ENCODE measurements at regions not wholly inside any gene's neighbourhood (a gene's known extent, or its start where the extent isn't known, plus 50 kb on each side); places are given as distances from the start of the nearest gene placed in this dataset.
"Not testable (repeated sequence)": the region's sequence is repeated elsewhere in the genome, so short reads cannot be mapped to it uniquely, and the experiment has no call there.

DNA sequence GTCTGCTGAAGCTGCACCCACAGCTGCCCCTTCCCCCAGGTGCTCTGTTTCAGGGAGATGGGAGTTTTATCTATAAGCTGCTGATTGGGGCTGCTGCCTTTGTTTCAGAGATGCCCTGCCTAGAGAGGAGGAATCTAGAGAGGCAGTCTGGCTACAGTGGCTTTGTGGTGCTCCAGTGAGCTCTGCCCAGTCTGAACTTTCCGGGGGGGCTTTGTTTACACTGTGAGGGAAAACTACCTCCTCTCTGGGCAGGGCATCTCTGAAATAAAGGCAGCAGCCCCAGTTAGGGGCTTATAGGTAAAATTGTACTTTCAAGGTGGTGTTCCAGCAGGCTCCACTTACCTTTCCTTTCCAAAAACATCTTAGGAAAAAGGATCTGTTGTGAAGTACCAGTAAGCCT is 242.2 kb downstream of the SPRY1 start:
- no peak for DNase-seq (ENCODE audit: low spot score)

DNA sequence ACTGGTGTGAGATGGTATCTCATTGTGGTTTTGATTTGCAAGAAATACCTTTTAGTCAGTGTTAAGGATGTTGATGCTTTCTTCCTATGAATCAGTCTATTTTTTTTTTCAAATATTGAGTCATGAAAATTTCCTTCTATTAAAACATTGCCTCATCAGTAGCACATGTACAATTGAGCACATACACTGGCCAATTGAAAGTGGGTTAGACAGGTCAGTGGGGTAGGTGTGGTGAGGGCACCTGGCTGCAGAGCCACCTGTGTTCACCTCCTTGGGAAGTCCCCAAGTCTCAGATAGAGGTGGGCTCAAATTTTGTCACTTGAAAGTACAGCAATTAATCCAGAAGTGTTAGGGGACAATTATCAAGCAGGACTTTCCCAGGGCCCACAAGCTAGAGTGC is 243.7 kb downstream of the SPRY1 start:
- no peak for DNase-seq (ENCODE audit: low spot score)

DNA sequence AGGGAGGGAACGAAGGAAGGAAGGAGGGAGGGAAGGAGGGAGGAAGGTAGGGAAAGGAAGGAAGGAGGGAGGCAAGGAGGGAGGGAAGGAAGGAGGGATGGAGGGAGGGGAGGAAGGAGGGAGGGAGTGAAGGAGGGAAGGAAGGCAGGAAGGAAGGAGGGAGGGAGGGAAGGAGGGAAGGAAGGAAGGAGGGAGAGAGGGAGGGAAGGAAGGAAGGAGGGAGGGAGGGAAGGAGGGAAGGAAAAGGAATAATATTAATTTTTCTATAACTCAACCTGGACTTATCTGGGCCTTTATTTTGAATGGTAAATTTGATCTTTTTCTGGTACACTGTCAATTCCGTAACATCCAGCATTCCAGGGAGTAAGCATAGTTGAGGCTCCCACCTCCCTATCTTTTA is 244.2 kb downstream of the SPRY1 start:
- DNase-seq (ENCODE audit: low spot score): no peak

DNA sequence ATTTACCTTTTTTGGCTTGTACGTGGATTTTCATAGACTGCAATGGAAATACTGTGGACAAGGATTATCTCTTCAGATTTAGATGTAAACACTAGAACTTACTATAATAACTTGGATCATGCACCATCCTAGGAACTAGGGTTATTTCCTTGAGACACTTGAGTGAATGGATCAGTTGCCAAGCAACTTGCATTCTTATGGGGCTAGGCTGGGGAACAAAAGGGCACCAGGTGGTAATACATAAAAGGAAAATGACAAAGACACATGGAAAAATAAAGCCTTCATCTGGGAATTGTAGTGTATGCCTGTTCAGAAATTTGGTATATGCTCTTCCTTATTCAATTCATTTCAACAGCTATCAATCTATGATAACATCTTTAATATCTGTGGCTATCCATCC is 247.1 kb downstream of the SPRY1 start:
- no peak for DNase-seq (ENCODE audit: low spot score)

DNA sequence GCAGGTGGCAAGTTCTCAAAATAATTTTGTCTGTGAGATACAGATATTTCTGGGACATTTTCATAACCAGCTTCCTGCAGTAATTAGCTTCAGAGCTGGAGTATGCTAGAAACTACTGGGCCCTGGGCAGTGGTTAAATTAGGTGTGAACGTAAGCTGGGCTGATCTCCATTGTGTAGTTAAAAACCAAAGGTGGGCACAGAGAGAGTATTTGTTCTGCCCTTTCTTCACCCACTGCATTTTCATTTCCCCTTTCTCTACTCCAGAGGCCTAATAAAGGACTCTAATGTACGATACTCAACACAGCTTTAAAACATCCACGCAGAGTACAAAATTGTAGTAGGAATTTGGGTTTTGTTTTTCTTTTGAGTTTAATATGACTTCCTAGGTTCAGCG is 252.7 kb downstream of the SPRY1 start:
- DNase-seq (ENCODE audit: low spot score): no peak

DNA sequence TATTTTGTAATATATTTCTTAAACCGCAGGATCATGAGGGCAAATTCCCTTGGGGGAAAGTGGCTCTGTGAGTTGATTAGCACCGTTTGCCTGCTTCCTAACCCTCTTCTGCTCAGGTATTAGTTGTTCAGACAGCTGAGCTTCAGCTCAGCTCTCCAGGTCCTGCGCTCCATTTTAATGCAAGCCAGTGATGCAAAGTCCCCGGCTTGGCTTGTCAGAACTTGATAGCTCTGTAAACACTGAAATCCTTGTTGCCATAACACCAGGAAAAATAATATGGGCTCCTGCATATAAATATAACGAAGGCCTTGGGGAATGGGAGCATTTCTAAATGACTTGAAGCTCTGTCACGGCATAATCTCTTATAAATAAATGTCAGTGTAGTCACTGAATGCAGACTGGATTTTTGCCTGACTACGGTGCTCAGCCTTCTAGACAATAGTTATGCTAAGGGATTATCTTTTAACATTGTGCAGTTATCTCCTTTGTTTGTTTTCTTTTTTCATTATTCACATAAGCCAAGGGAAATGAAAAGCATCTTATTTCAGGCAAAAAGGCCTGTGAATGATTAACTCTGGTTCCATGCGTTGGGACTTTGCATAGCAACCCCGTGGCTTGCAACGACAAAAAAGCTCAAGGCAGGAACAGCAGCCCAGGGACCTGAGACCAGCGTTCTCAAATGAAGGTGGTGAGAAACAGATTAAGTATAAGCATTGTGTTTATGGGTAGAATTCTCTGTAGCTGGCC is 253.2 kb downstream of the SPRY1 start:
- no peak for DNase-seq (ENCODE audit: low spot score)

DNA sequence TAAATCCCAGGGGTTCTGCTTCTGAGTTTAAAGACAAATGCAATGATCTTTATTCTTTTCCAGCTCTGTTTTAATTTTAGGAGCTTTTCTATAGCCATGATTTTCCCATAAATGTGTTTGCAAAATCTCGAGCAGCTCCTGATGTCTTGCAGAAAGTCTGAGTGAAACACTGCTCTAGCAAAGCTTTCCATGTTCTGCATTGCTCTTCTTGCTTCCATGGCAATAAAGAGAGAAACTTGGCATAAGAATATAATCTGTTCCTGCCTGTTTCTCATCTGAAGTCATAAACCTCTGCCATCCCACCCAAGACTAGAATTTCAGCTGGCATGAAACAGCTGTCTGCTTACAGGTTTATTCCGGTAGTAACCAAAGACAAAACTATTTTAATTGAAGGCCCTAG is 254.5 kb downstream of the SPRY1 start:
- no peak for DNase-seq (ENCODE audit: low spot score)

DNA sequence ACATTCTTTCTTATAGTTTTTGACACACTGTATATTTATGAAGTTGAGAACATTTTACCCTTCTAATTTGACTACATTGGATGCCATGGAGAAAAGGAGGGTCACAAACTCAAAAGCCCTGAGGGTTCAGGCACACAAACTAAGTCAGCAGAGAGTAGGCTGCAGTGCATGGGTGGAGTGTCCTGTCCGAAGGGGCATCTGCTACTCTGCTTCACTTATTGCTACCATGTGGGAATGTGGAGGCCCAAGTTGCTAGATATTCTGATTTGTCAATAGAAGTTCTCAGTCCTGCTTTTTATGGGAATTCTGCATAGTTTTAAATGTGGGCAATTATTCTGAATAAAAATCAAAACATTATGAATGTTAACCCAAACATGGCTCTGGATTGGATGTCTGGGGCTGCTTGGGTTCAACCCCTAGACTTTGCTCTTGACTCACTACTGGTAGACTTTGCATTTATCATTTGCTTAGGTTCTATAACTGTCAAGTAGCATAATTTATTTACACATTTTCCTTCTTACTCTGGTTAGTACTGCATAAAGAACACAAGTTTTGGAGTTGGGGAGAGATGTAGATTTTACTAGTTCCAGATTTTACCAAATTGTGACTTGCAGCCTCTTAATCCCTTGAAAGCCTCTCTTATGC is 255.1 kb downstream of the SPRY1 start:
- DNase-seq (ENCODE audit: low spot score): no peak

DNA sequence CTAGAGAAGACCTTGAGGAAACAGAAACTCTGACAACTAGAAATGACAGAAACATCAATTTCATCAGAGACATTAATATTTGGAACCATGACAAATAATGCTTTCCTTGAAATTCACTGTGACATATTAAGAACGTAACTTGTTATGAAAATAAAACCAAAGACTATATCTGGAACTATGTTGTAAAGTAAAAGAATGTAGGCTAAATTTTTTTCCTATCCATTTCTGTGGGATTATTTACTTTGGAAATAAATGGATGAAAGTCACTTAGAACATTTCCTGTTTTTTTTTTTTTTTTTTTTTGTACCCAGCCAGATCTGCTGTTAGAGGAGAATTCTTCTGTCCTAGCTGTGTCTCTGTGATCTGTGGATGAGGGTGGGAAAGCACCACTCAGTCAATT is 255.9 kb downstream of the SPRY1 start:
- DNase-seq (ENCODE audit: low spot score): no peak

DNA sequence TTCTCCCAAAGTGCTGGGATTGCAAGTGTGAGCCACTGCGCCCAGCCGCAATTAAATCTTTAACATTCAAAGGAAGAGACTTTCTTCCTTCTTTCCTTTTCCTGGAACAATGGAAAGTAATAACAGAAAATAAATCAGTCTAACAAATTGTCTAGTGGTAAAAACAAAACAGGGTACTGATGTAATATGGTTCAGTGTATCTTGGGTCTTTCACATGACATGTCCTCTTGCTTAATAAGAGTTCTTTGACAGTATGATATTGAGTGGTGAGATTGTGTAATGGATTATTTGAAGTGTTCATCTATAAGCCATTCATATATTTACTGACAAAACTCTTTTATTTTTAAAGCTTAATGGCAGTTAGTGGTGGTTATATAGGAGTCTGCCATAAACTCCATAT is 256.6 kb downstream of the SPRY1 start:
- DNase-seq (ENCODE audit: low spot score): no peak

DNA sequence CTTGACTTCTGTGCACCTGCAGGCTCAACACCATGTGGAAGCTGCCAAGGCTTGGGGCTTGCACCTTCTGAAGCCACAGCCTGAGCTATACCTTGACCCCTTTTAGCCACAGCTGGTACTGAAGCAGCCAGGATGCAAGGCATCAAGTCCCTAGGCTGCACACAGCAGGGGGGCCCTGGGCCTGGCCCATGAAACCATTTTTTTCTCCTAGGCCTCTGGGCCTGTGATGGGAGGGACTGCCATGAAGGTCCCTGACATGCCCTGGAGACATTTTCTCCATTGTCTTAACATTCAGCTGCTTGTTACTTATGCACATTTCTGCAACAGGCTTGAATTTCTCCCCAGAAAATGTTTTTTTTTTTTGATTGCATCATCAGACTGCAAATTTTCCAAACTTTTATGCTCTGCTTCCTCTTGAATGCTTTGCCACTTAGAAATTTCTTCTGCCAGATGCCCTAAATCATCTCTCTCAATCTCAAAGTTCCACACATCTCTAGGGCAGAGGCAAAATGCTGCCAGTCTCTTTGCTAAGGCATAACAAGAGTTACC is 260.2 kb downstream of the SPRY1 start:
- not testable (repeated sequence) for DNase-seq (ENCODE audit: low spot score)

DNA sequence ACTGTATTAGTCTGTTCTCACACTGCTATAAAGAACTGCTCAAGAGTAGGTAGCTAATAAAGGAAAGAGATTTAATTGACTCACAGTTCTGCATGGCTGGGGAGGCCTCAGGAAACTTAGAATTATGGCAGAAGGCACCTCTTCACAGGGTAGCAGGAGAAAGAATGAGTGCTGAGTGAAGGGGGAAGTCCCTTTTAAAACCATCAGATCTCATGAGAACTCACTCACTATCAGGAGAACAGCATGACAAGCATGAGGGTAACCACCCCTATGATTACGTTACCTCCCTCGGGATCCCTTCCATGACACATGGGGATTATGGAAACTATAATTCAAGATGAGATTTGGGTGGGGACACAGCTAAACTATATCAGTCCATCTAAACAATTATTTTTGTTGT is 261.0 kb downstream of the SPRY1 start:
- DNase-seq (ENCODE audit: low spot score): not testable (repeated sequence)

DNA sequence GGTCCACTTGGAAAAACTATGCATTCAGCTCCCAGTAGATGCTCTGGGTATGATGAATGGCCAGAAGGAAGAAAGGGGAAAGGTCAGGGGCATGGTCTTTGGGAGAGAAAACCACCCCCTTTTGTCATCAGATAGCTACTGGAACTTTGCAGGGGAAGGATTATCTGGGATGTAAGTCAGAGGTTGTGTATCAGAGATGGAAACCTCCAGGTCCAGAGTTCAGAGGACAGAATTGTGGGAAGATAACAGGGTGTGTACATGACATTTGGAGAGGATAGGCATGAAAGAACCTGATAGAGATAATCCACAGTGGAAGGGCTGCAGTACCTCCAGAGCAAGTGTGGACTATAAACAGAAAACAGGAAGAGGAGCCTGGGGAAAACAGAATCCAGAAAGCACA is 262.7 kb downstream of the SPRY1 start:
- DNase-seq (ENCODE audit: low spot score): no peak

DNA sequence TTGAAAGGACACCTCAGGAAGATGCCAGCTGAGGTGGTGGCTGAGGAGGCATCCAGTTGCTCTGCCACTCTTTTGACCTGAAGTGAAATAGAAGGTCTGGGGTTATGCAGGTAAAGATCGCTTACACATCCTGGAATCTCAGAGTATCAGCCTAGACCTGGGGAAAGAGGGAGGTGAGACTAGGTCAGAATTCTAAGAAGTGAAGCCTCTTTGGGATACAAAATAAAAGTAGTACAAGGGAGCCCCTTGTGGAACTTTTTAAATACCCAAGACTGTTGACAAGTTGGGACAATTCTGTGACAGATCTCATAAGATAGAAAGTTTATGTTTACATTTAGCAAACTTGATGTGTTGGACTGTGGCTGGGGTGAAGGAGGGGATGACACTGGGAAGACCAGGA is 263.1 kb downstream of the SPRY1 start:
- DNase-seq (ENCODE audit: low spot score): peak; percentile 1

DNA sequence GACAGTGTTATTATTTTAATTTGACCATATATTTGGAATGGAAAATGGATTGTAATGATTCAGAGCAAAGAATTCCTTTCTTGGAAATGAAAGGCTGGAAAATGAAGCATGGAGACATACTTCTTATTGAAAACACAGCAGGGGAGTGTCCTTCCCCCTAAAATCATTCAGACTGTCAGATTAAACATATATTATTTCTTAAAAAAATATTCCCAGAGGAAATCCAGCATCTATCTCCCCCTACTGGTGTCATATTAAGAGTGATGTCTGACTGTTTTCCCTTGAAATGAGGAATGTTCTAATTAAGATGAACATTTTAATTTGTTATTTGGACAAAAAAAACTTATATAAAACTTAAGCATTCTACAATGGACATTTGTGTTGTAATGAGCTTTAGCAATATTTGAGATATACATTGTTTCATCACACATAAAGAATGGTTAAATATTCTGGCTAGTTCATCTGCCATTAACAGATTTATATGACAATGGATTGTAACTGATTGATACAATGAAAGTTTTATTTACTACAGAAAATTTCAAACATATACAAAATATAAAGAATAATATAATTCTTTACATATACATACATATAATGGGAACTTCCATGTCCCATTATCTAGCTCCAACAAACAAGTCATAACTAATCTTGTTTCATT is 264.6 kb downstream of the SPRY1 start:
- peak; percentile 6 for DNase-seq (ENCODE audit: low spot score)

DNA sequence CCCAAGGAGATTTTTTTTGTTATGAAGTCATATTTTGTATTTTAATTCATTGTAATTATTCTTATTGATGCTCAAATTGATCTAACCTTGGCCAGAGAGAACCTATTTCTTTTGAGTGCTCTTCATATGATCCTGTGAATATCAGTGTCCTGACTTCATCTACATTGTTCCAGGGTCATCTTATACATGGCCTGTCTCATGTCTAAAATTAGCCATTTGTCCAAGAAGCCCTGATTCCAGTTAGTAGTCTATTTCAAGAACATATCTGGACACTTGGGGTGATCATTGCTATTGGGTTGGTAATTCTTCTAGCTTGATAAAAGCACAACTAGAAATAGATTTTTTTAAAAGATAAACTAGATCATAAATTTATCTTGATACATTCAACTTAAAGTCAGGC is 266.2 kb downstream of the SPRY1 start:
- DNase-seq (ENCODE audit: low spot score): no peak

DNA sequence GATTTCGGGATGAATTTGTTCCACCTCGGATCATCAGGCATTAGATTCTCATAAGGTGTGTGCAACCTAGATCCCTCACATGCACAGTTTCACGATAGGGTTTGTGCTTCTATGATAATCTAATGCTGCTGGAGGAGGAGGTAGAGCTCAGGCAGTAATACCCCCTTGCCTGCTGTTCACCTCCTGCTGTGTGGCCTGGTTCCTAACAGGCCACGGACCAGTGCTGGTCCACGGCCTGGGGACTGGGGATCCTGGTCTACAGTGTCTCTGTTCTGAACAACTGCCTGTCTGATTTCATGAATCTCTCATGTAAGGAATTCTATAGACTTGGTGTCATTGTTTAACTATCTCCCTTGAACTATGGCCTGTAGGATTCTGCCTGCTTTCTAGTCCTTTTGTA is 269.9 kb downstream of the SPRY1 start:
- DNase-seq (ENCODE audit: low spot score): no peak

DNA sequence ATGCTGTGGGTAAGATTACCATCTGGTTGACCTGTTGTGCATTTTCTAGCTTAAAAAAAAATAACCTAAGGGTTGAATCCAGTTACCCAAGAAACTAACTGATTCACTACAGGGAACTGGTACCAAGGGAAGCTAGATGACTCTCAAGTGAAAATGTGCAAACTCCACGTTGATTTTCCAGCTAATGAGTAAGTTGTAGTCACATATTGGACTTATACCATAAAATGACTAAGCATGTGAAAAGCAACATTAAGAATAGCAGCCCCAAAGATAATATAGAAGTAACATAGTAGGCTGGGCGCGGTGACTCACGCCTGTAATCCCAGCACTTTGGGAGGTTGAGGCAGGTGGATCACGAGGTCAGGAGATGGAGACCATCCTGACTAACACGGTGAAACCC is 270.9 kb downstream of the SPRY1 start:
- no peak for DNase-seq (ENCODE audit: low spot score)

DNA sequence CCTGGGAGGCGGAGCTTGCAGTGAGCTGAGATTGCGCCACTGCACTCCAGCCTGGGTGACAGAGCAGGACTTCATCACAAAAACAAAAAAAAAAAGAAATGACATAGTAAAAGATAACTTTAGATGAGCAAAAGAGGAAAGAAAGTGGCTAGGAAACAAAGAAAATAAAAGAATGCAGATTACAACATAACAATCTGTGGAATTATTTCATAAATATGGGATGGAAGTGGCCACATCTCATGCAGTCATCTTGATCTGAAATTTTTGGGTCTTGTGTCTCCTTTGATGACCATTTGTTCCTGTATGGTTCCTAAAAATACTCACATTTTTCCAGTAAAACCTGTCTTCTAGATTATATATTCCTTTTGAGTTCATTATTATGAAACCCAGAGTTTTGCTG is 271.4 kb downstream of the SPRY1 start:
- no peak for DNase-seq (ENCODE audit: low spot score)

DNA sequence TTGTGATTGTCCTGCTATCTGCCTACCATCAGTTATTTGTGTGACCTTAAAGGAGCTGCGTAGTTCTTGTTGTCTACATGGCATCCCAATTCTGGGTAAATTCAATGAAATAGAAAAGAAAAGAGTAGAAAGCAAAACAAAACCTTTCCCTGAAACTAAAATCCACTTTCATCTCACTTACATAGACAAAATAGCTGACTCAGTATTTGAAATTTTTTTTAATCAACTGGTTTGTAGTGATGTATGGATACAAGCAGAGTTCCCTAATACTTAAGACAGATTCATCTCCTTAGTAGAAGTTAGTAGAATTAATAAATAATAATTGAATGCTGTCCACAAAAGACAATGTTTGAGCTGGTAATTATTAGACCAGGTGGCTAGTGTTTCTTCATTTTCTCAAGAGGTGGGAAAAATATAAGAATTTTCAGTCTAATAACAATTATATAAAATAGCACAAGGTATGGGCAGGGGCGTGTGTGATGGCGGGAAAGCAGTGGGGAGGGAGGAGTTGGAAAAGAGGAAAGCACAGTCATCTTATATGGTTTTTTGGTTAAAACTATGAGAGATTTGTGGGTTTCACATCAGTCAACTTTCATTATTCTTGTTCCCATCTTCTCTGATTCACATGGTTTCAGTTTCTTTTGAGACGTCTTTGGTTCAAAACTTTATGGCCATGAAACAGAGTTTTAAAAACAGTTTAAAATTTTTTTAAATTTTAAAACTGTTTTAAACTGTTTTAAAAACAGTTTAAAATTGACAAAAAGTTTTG is 275.2 kb downstream of the SPRY1 start:
- no peak for DNase-seq (ENCODE audit: low spot score)

DNA sequence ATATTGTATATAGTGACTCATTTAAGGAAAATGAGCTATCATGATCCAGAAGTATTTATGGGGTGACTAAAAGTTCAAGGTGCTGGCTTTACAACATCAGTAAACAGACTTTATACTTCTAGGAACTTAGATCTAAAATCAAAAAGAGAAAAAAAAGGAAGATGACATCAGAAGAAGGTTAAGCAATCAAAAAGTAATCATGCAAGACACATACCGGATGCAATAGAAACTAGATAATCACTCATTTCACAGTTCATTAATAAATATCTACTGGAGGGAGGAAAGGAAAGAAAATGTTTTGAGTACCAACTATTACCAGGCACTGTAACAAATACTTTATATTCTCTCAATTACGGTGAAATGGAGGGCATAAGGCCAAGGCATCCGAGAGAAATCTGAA is 276.4 kb downstream of the SPRY1 start:
- DNase-seq (ENCODE audit: low spot score): no peak

DNA sequence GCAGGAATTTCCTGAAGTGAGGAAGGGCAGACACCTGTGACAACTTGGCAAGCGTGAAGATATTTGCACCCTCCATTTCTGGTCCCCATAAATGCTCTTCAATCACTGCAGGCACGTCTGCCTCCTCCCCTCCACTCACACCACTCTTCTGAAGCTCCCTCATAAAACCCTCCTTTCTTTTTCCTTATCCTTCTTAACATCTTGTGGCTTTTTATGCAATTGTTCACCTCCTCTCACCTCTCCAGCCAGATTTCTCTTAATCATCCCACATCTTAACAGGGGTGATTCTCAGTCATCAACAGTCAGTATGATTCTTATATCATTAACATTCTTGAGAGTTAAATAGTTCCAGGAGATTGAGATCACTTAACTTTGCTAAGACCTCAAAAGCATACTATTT is 277.4 kb downstream of the SPRY1 start:
- no peak for DNase-seq (ENCODE audit: low spot score)
